Esophagus squamous epithelium (tissue), 4 donors: ENCODE measurements at regions not wholly inside any gene's neighbourhood (a gene's known extent, or its start where the extent isn't known, plus 50 kb on each side); places are given as distances from the start of the nearest gene placed in this dataset.

Experiments used
- CTCF ChIP-seq, 6 experiments: fragments of 450-650 bp in 4 of 6; fragments of 200-600 bp in 2 of 6; sonication (generic) in 2 of 6; IDR thresholded peaks; one replicate each; pipeline ENCODE4 v1.5.1; 2016 to 2019; ENCODE audit warnings: antibody characterized with exemption in 6 of 6, mild to moderate bottlenecking in 4 of 6, moderate library complexity in 4 of 6
- POLR2A ChIP-seq, 4 donors: fragments of 450-650 bp; IDR thresholded peaks; one replicate each; pipeline ENCODE4 v1.6.1; 2017; ENCODE audit warnings: antibody characterized with exemption in 4 of 4, mild to moderate bottlenecking in 4 of 4, moderate library complexity in 3 of 4

GRCh38 chr2:52686935-52687334, 1080.7 kb upstream of the CHAC2 start:
- TF ChIP-seq POLR2A (IDR thresholded peaks at IDR 0.05) (no peak), CTCF (IDR thresholded peaks at IDR 0.05) (no peak)
